Gastroesophageal sphincter (tissue), 3 donors: ENCODE measurements at regions not wholly inside any gene's neighbourhood (a gene's known extent, or its start where the extent isn't known, plus 50 kb on each side); places are given as distances from the start of the nearest gene placed in this dataset.

Source experiments
- CTCF ChIP-seq, 4 experiments: fragments of 200-600 bp in 2 of 4; fragments of 450-650 bp in 2 of 4; sonication (generic) in 1 of 4; IDR thresholded peaks; one replicate each; pipeline ENCODE4 v1.5.1; 2017 to 2019; ENCODE audit warnings: antibody characterized with exemption in 4 of 4, mild to moderate bottlenecking in 2 of 4, moderate library complexity in 2 of 4
- POLR2A ChIP-seq, 2 donors: fragments of 450-650 bp; IDR thresholded peaks; one replicate each; pipeline ENCODE4 v1.6.1; 2017; ENCODE audit warnings: antibody characterized with exemption in 2 of 2, mild to moderate bottlenecking in 2 of 2, moderate library complexity in 1 of 2

- no peak for TF ChIP-seq CTCF (IDR thresholded peaks at IDR 0.05)
- no peak for TF ChIP-seq POLR2A (IDR thresholded peaks at IDR 0.05)
Measured at GRCh38 chr10:88045656-88046415, 182.4 kb downstream of the PTEN start.
